ENCODE measurements at regions not wholly inside any gene's neighbourhood (a gene's known extent, or its start where the extent isn't known, plus 50 kb on each side); places are given as distances from the start of the nearest gene placed in this dataset.
A peak's percentile ranks its signal among the peaks of the same experiment; 100 is the strongest.

- no peak for ATAC-seq
- intact Hi-C loops (cut with micrococcal nuclease) = no loop called here
- RAD21 ChIA-PET (ENCODE audit: low non-redundant PET in 1 of 2, low total read pairs in 2 of 2, uncharacterized antibody in 2 of 2, unreplicated experiment in 2 of 2) = interaction anchor here in 1 of 2 experiments (0.5 kb wide), 1 partner anchor 92 kb away, joined by 5 read pairs; no protein-coding TSS in a partner anchor
- peak overlapping the region; percentile 77 for H3K4me2 ChIP-seq (ENCODE audit: low read length)
- no peaks in the 10 kb centered on the region for H3K79me2 ChIP-seq (ENCODE audit: insufficient read depth, low read length)
- no TSS peak for BruUV-seq (replicated peaks)
- H3K9ac ChIP-seq (ENCODE audit: low read length) = no peak overlapping the region
- CTCF ChIA-PET = interaction anchor here (1.5 kb wide), 1 partner anchor 109 kb away, joined by 4 read pairs; no protein-coding TSS in a partner anchor
- H3K4me3 ChIP-seq (replicated peaks in 1 of 2; ENCODE audit: low read depth in 1 of 2, low read length in 2 of 2) = no peak overlapping the region
- POLR2A ChIA-PET = no interaction called here
- no peaks in the 10 kb centered on the region for H3K36me3 ChIP-seq (ENCODE audit: control insufficient read depth in 1 of 2, insufficient read depth in 2 of 2, low read length in 2 of 2)
- H3K27me3 ChIP-seq (ENCODE audit: insufficient read depth, low read length) = no peaks in the 10 kb centered on the region
- peak overlapping the region; percentile 31; the same call in 1 of the 2 replicates for H3K27ac ChIP-seq (ENCODE audit: low read depth, low read length)
- no peaks in the 10 kb centered on the region for H3K9me3 ChIP-seq (ENCODE audit: control insufficient read depth in 1 of 2, insufficient read depth in 1 of 2, low read depth in 1 of 2, low read length in 2 of 2)
- H4K20me1 ChIP-seq (ENCODE audit: insufficient read depth) = no peaks in the 10 kb centered on the region
- H3K9me2 ChIP-seq (ENCODE audit: insufficient read depth) = no peaks in the 10 kb centered on the region
- TF ChIP-seq SRF (IDR thresholded peaks at IDR 0.05; ENCODE audit: low read depth) (no peak), MAX (IDR thresholded peaks at IDR 0.05) (no peak), POLR2A (IDR thresholded peaks at IDR 0.05; ENCODE audit: borderline replicate concordance, extremely low read depth, insufficient read depth, insufficient read length) (no peak), ZNF274 (IDR thresholded peaks at IDR 0.05; ENCODE audit: low read depth, low read length) (no peak), YY1 (IDR thresholded peaks at IDR 0.05; ENCODE audit: extremely low read depth, insufficient replicate concordance, low read depth, low read length) (no peak), SIN3A (IDR thresholded peaks at IDR 0.05; ENCODE audit: low read depth) (no peak), POLR2AphosphoS5 (IDR thresholded peaks at IDR 0.05; ENCODE audit: low read depth, low read length) (no peak), SP1 (IDR thresholded peaks at IDR 0.05; ENCODE audit: low read depth) (no peak), JUND (IDR thresholded peaks at IDR 0.05) (no peak), FOSL1 (IDR thresholded peaks at IDR 0.05; ENCODE audit: low read depth) (no peak)
- TF ChIP-seq, protein P1, sequence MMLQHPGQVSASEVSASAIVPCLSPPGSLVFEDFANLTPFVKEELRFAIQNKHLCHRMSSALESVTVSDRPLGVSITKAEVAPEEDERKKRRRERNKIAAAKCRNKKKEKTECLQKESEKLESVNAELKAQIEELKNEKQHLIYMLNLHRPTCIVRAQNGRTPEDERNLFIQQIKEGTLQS (IDR thresholded peaks at IDR 0.05) = no peak
- H2AFZ ChIP-seq (ENCODE audit: low read depth, low read length, poor library complexity, severe bottlenecking) = no peak overlapping the region
- DNase-seq (ENCODE audit: low read depth, low spot score) = no peak
- peaks cover 19 to 27% of the 10 kb centered on the region in 2 experiments for H3K4me1 ChIP-seq (ENCODE audit: control insufficient read depth in 1 of 2, insufficient read depth in 2 of 2, low read length in 2 of 2)
These were observed 51.0 kb upstream of the PSD2 start for GRCh38 chr5:139744471-139745131.
